HG03045 (cell line): ENCODE measurements at regions not wholly inside any gene's neighbourhood (a gene's known extent, or its start where the extent isn't known, plus 50 kb on each side); places are given as distances from the start of the nearest gene placed in this dataset.

ENCODE experiments used
- ATAC-seq: cut with Tn5 transposase; IDR thresholded peaks from one replicate; pipeline ENCODE4 v1.9.1; 2021; ENCODE audit warnings: mild to moderate bottlenecking, moderate library complexity; ENCODE audit not compliant: unreplicated experiment

- no peak for ATAC-seq
These were observed 1047.3 kb upstream of the CNTN5 start for GRCh38 chr11:97973352-97973857.

- no peak for ATAC-seq
These were observed 1045.8 kb upstream of the CNTN5 start for GRCh38 chr11:97974798-97975498.

- ATAC-seq, result no peak
These were observed 1043.0 kb upstream of the CNTN5 start for GRCh38 chr11:97977726-97978125.

- ATAC-seq, result no peak
These were observed 1041.0 kb upstream of the CNTN5 start for GRCh38 chr11:97979741-97980140.

- ATAC-seq, result no peak
These were observed 1038.2 kb upstream of the CNTN5 start for GRCh38 chr11:97982512-97982911.

- no peak for ATAC-seq
These were observed 1031.6 kb upstream of the CNTN5 start for GRCh38 chr11:97989121-97989520.

GRCh38 chr11:97990162-97990920 is 1030.4 kb upstream of the CNTN5 start:
- no peak for ATAC-seq

GRCh38 chr11:97993562-97993961 is 1027.2 kb upstream of the CNTN5 start:
- ATAC-seq, result no peak

- ATAC-seq, result no peak
These were observed 1024.9 kb upstream of the CNTN5 start for GRCh38 chr11:97995874-97996273.

GRCh38 chr11:97996762-97997161 is 1024.0 kb upstream of the CNTN5 start:
- ATAC-seq, result no peak

- no peak for ATAC-seq
These were observed 1017.0 kb upstream of the CNTN5 start for GRCh38 chr11:98003606-98004371.

- no peak for ATAC-seq
These were observed 1013.7 kb upstream of the CNTN5 start for GRCh38 chr11:98007072-98007471.

- no peak for ATAC-seq
These were observed 993.1 kb upstream of the CNTN5 start for GRCh38 chr11:98027652-98028051.

- ATAC-seq, result no peak
These were observed 990.9 kb upstream of the CNTN5 start for GRCh38 chr11:98029832-98030231.

- no peak for ATAC-seq
These were observed 983.9 kb upstream of the CNTN5 start for GRCh38 chr11:98036810-98037209.

GRCh38 chr11:98040061-98040808 is 980.5 kb upstream of the CNTN5 start:
- no peak for ATAC-seq

- ATAC-seq, result no peak
These were observed 973.1 kb upstream of the CNTN5 start for GRCh38 chr11:98047647-98048046.

- ATAC-seq, result no peak
These were observed 966.9 kb upstream of the CNTN5 start for GRCh38 chr11:98053851-98054250.

GRCh38 chr11:98056945-98057344 is 963.8 kb upstream of the CNTN5 start:
- ATAC-seq, result no peak

GRCh38 chr11:98059488-98059887 is 961.3 kb upstream of the CNTN5 start:
- no peak for ATAC-seq

- no peak for ATAC-seq
These were observed 960.0 kb upstream of the CNTN5 start for GRCh38 chr11:98060759-98061158.
